ENCODE measurements at regions not wholly inside any gene's neighbourhood (a gene's known extent, or its start where the extent isn't known, plus 50 kb on each side); places are given as distances from the start of the nearest gene placed in this dataset.

DNA sequence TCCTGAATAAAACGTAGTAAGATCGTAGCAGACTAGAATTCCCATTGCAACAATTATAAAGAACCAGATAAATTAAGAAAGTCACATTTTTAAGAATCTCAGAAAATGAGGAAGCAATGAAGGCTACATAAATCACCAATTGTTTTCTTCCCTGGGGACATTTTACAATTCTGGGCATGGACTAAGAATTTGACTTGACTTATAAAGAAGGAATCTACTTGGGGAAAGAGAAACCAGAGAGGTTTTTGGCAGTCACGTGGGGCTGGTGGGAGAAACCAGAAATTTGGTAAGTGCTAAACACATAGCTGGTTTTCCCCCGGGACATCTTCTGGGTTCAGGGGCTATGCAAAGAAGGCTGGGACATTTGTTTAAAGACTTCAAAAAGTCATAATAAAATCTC is 109.8 kb upstream of the IL6 start:
- H3K4me3 ChIP-seq (ENCODE audit: low read depth, low read length): no peak overlapping the region
- no peaks in the 10 kb centered on the region for H3K27me3 ChIP-seq (ENCODE audit: control insufficient read depth, insufficient read depth, low read length)
- peaks cover 8% of the 10 kb centered on the region for H3K9me3 ChIP-seq (ENCODE audit: control insufficient read depth, insufficient read depth, low read length)
- peaks cover 11% of the 10 kb centered on the region for H3K4me1 ChIP-seq (ENCODE audit: control insufficient read depth, insufficient read depth, low read length)
- H3K36me3 ChIP-seq (ENCODE audit: control insufficient read depth, insufficient read depth, low read length): no peaks in the 10 kb centered on the region
- no peak overlapping the region for H3K9ac ChIP-seq (ENCODE audit: low read depth, low read length)

GRCh38 chr7:22613496-22613895 is 113.5 kb upstream of the IL6 start:
- no peaks in the 10 kb centered on the region for H3K36me3 ChIP-seq (ENCODE audit: control insufficient read depth, insufficient read depth, low read length)
- peaks cover 6% of the 10 kb centered on the region for H3K9me3 ChIP-seq (ENCODE audit: control insufficient read depth, insufficient read depth, low read length)
- H3K4me3 ChIP-seq (ENCODE audit: low read depth, low read length): no peak overlapping the region
- no peaks in the 10 kb centered on the region for H3K27me3 ChIP-seq (ENCODE audit: control insufficient read depth, insufficient read depth, low read length)
- H3K4me1 ChIP-seq (ENCODE audit: control insufficient read depth, insufficient read depth, low read length): peaks cover 11% of the 10 kb centered on the region
- no peak overlapping the region for H3K9ac ChIP-seq (ENCODE audit: low read depth, low read length)

GRCh38 chr7:22612776-22613175 is 112.8 kb upstream of the STEAP1B start:
- H3K27me3 ChIP-seq (ENCODE audit: control insufficient read depth, insufficient read depth, low read length): no peaks in the 10 kb centered on the region
- no peaks in the 10 kb centered on the region for H3K36me3 ChIP-seq (ENCODE audit: control insufficient read depth, insufficient read depth, low read length)
- no peaks in the 10 kb centered on the region for H3K9me3 ChIP-seq (ENCODE audit: control insufficient read depth, insufficient read depth, low read length)
- no peak overlapping the region for H3K4me3 ChIP-seq (ENCODE audit: low read depth, low read length)
- H3K4me1 ChIP-seq (ENCODE audit: control insufficient read depth, insufficient read depth, low read length): peaks cover 11% of the 10 kb centered on the region
- no peak overlapping the region for H3K9ac ChIP-seq (ENCODE audit: low read depth, low read length)

- Histone ChIP-seq H3K27me3 (ENCODE audit: control insufficient read depth, insufficient read depth, low read length) (no peaks in the 10 kb centered on the region), H3K9me3 (ENCODE audit: control insufficient read depth, insufficient read depth, low read length) (no peaks in the 10 kb centered on the region), H3K36me3 (ENCODE audit: control insufficient read depth, insufficient read depth, low read length) (no peaks in the 10 kb centered on the region), H3K4me1 (ENCODE audit: control insufficient read depth, insufficient read depth, low read length) (peaks cover 11% of the 10 kb centered on the region), H3K9ac (ENCODE audit: low read depth, low read length) (no peak overlapping the region), H3K4me3 (ENCODE audit: low read depth, low read length) (no peak overlapping the region)
Measured at GRCh38 chr7:22611758-22612079, 111.7 kb upstream of the STEAP1B start.

DNA sequence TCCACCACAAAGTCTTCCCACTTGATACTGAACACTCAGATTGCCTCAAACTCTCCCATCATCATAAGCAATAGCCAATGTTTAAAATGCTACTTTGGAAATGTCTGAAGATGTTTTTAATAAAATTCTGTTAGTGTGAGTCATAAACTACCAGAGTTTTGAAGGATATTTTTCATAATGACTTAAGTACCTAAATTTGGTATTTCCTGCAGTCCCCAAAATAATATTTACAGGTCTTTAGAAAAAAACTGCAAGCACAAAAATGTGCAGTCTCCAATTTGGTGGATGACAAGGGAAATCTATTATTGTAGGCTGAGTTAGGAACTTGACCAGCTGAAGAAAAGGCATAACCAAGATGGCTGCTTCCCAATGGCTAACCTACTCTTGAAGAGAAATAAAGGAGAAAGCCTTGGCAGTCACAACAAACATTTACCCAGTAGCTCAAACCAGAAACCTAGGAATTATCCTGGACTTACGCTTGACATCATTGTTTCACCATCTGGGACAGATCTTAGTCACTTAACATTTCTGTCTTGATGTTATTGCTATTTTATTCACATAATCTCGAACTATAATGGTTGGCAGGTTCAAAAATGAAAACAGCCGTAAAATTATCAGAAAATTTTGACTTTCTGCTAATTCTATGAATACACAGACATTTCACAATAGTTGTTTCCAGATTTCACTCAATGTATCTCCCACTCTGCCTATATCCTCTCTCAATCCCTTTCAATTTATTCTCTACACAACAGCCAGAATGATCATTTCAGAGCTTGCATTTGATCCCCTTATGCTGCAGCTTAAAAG is 111.2 kb upstream of the STEAP1B start:
- H3K9ac ChIP-seq (ENCODE audit: low read depth, low read length): no peak overlapping the region
- no peak overlapping the region for H3K4me3 ChIP-seq (ENCODE audit: low read depth, low read length)
- H3K4me1 ChIP-seq (ENCODE audit: control insufficient read depth, insufficient read depth, low read length): peaks cover 11% of the 10 kb centered on the region
- no peaks in the 10 kb centered on the region for H3K36me3 ChIP-seq (ENCODE audit: control insufficient read depth, insufficient read depth, low read length)
- no peaks in the 10 kb centered on the region for H3K9me3 ChIP-seq (ENCODE audit: control insufficient read depth, insufficient read depth, low read length)
- no peaks in the 10 kb centered on the region for H3K27me3 ChIP-seq (ENCODE audit: control insufficient read depth, insufficient read depth, low read length)

- Histone ChIP-seq H3K4me1 (ENCODE audit: control insufficient read depth, insufficient read depth, low read length) (peaks cover 11% of the 10 kb centered on the region), H3K4me3 (ENCODE audit: low read depth, low read length) (no peak overlapping the region), H3K36me3 (ENCODE audit: control insufficient read depth, insufficient read depth, low read length) (no peaks in the 10 kb centered on the region), H3K27me3 (ENCODE audit: control insufficient read depth, insufficient read depth, low read length) (no peaks in the 10 kb centered on the region), H3K9me3 (ENCODE audit: control insufficient read depth, insufficient read depth, low read length) (no peaks in the 10 kb centered on the region), H3K9ac (ENCODE audit: low read depth, low read length) (no peak overlapping the region)
Measured at GRCh38 chr7:22610263-22610662, 110.3 kb upstream of the STEAP1B start.

- no peak overlapping the region for H3K4me3 ChIP-seq (ENCODE audit: low read depth, low read length)
- H3K36me3 ChIP-seq (ENCODE audit: control insufficient read depth, insufficient read depth, low read length): no peaks in the 10 kb centered on the region
- no peaks in the 10 kb centered on the region for H3K27me3 ChIP-seq (ENCODE audit: control insufficient read depth, insufficient read depth, low read length)
- H3K9ac ChIP-seq (ENCODE audit: low read depth, low read length): no peak overlapping the region
- no peaks in the 10 kb centered on the region for H3K9me3 ChIP-seq (ENCODE audit: control insufficient read depth, insufficient read depth, low read length)
- H3K4me1 ChIP-seq (ENCODE audit: control insufficient read depth, insufficient read depth, low read length): no peaks in the 10 kb centered on the region
Measured at GRCh38 chr7:22607180-22607579, 107.2 kb upstream of the STEAP1B start.

- H3K9me3 ChIP-seq (ENCODE audit: control insufficient read depth, insufficient read depth, low read length): no peaks in the 10 kb centered on the region
- no peaks in the 10 kb centered on the region for H3K27me3 ChIP-seq (ENCODE audit: control insufficient read depth, insufficient read depth, low read length)
- no peak overlapping the region for H3K9ac ChIP-seq (ENCODE audit: low read depth, low read length)
- no peak overlapping the region for H3K4me3 ChIP-seq (ENCODE audit: low read depth, low read length)
- no peaks in the 10 kb centered on the region for H3K36me3 ChIP-seq (ENCODE audit: control insufficient read depth, insufficient read depth, low read length)
- H3K4me1 ChIP-seq (ENCODE audit: control insufficient read depth, insufficient read depth, low read length): peaks cover 7% of the 10 kb centered on the region
Measured at GRCh38 chr7:22604246-22604645, 104.3 kb upstream of the STEAP1B start.

GRCh38 chr7:22601812-22602565 is 102.0 kb upstream of the STEAP1B start:
- H3K9me3 ChIP-seq (ENCODE audit: control insufficient read depth, insufficient read depth, low read length): no peaks in the 10 kb centered on the region
- no peaks in the 10 kb centered on the region for H3K36me3 ChIP-seq (ENCODE audit: control insufficient read depth, insufficient read depth, low read length)
- H3K9ac ChIP-seq (ENCODE audit: low read depth, low read length): no peak overlapping the region
- H3K4me3 ChIP-seq (ENCODE audit: low read depth, low read length): no peak overlapping the region
- H3K4me1 ChIP-seq (ENCODE audit: control insufficient read depth, insufficient read depth, low read length): peaks cover 7% of the 10 kb centered on the region
- no peaks in the 10 kb centered on the region for H3K27me3 ChIP-seq (ENCODE audit: control insufficient read depth, insufficient read depth, low read length)

GRCh38 chr7:22601408-22601807 is 101.4 kb upstream of the STEAP1B start:
- Histone ChIP-seq H3K27me3 (ENCODE audit: control insufficient read depth, insufficient read depth, low read length) (no peaks in the 10 kb centered on the region), H3K4me3 (ENCODE audit: low read depth, low read length) (no peak overlapping the region), H3K36me3 (ENCODE audit: control insufficient read depth, insufficient read depth, low read length) (no peaks in the 10 kb centered on the region), H3K9ac (ENCODE audit: low read depth, low read length) (no peak overlapping the region), H3K9me3 (ENCODE audit: control insufficient read depth, insufficient read depth, low read length) (no peaks in the 10 kb centered on the region), H3K4me1 (ENCODE audit: control insufficient read depth, insufficient read depth, low read length) (peaks cover 7% of the 10 kb centered on the region)

- H3K27me3 ChIP-seq (ENCODE audit: control insufficient read depth, insufficient read depth, low read length): no peaks in the 10 kb centered on the region
- no peak overlapping the region for H3K4me3 ChIP-seq (ENCODE audit: low read depth, low read length)
- H3K9me3 ChIP-seq (ENCODE audit: control insufficient read depth, insufficient read depth, low read length): no peaks in the 10 kb centered on the region
- peaks cover 7% of the 10 kb centered on the region for H3K4me1 ChIP-seq (ENCODE audit: control insufficient read depth, insufficient read depth, low read length)
- no peaks in the 10 kb centered on the region for H3K36me3 ChIP-seq (ENCODE audit: control insufficient read depth, insufficient read depth, low read length)
- H3K9ac ChIP-seq (ENCODE audit: low read depth, low read length): no peak overlapping the region
Measured at GRCh38 chr7:22601003-22601402, 101.0 kb upstream of the STEAP1B start.

DNA sequence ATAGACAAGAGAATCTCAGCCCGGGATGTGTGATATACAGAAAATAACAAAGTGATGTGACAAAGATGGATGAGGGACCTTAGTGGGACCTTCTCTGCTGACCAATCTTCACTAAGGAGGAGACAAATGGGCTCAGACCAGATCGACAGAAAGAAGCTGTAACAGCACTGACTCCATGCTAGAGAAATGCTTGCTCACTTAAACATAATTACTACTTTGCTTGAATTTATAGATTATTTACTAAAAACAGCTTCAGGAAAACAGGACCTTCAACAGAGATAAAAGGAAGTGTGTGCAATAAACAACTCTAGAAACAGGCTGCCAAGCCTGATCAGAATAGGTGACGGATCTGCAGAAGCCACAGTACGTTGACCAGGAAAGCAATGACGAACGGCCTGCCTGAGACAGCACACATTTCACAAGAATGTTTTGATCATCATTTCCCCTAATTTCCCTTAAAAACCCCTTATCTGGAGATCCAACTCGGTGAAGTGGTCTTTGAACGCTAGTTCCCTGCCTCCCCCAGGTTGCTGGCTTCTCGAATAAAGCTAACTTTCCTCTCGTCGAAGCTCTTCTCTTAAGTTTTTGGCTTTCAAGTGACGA is 98.4 kb upstream of the STEAP1B start:
- Histone ChIP-seq H3K4me1 (ENCODE audit: control insufficient read depth, insufficient read depth, low read length) (peaks cover 7% of the 10 kb centered on the region), H3K36me3 (ENCODE audit: control insufficient read depth, insufficient read depth, low read length) (no peaks in the 10 kb centered on the region), H3K27me3 (ENCODE audit: control insufficient read depth, insufficient read depth, low read length) (no peaks in the 10 kb centered on the region), H3K9me3 (ENCODE audit: control insufficient read depth, insufficient read depth, low read length) (no peaks in the 10 kb centered on the region), H3K9ac (ENCODE audit: low read depth, low read length) (no peak overlapping the region), H3K4me3 (ENCODE audit: low read depth, low read length) (no peak overlapping the region)
